BJ (cell line): ENCODE measurements at regions not wholly inside any gene's neighbourhood (a gene's known extent, or its start where the extent isn't known, plus 50 kb on each side); places are given as distances from the start of the nearest gene placed in this dataset.

Experiments
- CTCF ChIA-PET: fragments of 350-600 bp; formaldehyde crosslinking; extraction: SDS; loops from one replicate; lab custom pipeline; 2021; ENCODE audit warnings: antibody characterized with exemption, inconsistent platforms; lab: Yijun Ruan, JAX
- POLR2A ChIA-PET: fragments of 300-600 bp; sonication (Branson Sonifier 250); formaldehyde crosslinking; extraction: SDS; loops from one replicate; lab custom pipeline; 2021; ENCODE audit warnings: antibody characterized with exemption; lab: Charles Lee
- DNase-seq: peaks from one replicate; pipeline ENCODE4 v3.0.0-alpha.2; 2011; ENCODE audit warnings: low read depth
- H3K27me3 ChIP-seq: 2 replicates; pipeline ENCODE4 v1.6.0; 2011; ENCODE audit warnings: low read length; ENCODE audit not compliant: control insufficient read depth, insufficient read depth
- H3K36me3 ChIP-seq: 2 replicates; pipeline ENCODE4 v1.5.1; 2011; ENCODE audit warnings: low read length; ENCODE audit not compliant: control insufficient read depth, insufficient read depth
- H3K4me3 ChIP-seq: 2 replicates; pipeline ENCODE4 v1.5.1; 2011; ENCODE audit warnings: low read depth, mild to moderate bottlenecking, control low read depth, low read length
- TF ChIP-seq, protein P1 (sequence below): IDR thresholded peaks from 2 replicates; pipeline ENCODE4 v1.5.1; 2011; ENCODE audit warnings: low read depth, mild to moderate bottlenecking, control low read depth, inconsistent platforms, low read length, moderate library complexity; ENCODE audit not compliant: insufficient read depth

DNA sequence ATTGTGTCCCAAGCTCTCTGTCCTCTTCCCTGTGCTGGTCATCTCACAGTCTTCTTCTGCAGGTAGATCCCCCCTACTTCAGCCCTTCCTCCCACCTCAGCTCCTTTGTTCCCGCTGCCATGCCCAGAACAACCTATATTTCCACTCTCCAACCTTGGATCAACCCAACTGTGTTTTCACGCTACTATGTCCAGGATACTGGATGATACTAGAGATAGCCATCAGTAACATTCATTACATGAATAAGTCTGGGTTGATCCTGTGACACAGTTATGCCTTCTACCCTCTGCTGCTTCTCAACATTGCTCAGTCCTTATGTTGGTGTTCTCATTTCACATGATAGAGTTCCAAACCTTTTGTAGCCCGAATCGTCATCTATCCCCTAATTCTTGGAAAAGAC, 286.4 kb downstream of the ZEB1 start:
- Histone ChIP-seq H3K27me3 (no peaks in the 10 kb centered on the region), H3K4me3 (no peak overlapping the region), H3K36me3 (no peaks in the 10 kb centered on the region)
- ChIA-PET CTCF (no interaction called here), POLR2A (no interaction called here)
- TF ChIP-seq, protein P1, sequence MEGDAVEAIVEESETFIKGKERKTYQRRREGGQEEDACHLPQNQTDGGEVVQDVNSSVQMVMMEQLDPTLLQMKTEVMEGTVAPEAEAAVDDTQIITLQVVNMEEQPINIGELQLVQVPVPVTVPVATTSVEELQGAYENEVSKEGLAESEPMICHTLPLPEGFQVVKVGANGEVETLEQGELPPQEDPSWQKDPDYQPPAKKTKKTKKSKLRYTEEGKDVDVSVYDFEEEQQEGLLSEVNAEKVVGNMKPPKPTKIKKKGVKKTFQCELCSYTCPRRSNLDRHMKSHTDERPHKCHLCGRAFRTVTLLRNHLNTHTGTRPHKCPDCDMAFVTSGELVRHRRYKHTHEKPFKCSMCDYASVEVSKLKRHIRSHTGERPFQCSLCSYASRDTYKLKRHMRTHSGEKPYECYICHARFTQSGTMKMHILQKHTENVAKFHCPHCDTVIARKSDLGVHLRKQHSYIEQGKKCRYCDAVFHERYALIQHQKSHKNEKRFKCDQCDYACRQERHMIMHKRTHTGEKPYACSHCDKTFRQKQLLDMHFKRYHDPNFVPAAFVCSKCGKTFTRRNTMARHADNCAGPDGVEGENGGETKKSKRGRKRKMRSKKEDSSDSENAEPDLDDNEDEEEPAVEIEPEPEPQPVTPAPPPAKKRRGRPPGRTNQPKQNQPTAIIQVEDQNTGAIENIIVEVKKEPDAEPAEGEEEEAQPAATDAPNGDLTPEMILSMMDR = no peak
- no peak for DNase-seq

DNA sequence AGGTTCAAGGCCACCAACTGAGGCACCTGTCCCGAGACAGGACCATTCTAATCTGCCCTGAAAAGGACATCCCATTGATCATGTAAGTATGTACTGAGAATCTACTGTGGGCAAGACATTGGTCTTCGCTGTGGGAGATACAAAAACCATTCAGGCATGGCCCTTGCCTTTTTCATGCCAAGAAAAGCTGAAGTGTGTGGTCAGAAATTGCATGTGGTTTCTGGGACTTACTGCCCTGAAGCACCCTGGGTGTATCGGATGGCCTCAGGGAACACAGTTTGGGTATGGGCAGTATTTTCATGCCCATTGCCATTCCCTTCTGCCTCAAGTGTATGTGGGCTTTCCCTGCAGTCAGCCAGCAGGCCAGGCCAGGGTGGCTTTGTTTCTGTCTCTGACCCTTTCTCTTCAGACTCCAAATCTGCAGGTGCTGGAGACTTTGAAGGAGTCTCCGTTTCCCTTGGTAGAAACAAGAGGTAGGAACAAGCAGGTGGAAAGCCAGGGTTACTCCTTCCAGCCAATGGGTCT, 285.7 kb downstream of the ZEB1 start:
- no peaks in the 10 kb centered on the region for H3K36me3 ChIP-seq
- H3K27me3 ChIP-seq = no peaks in the 10 kb centered on the region
- TF ChIP-seq, protein P1 = no peak
- DNase-seq = no peak
- POLR2A ChIA-PET = no interaction called here
- no peak overlapping the region for H3K4me3 ChIP-seq
- CTCF ChIA-PET = interaction anchor here (0.6 to 1.5 kb wide), 3 partner anchors 10 to 551 kb away, joined by 3 to 4 read pairs (median 4); no protein-coding TSS in a partner anchor

DNA sequence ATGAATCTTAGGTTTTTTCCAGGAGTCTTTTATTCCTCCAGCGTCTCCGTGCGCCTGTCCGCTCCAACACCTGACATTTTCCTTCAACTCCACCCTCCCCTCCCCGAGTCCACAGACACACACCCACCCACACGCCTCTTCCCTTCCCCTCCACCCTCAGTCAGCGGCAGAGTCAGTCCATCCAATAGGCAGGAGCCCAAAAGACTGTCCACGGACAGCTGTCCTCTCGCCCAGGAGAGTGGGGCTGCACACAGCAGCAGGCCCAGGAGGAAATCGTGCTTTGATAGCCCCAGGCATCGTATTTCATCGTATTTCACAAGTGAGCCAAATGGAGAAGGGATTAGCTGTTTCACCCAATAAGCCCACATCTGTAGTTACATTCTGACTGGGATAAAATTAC, 285.1 kb downstream of the ZEB1 start:
- Histone ChIP-seq H3K36me3 (no peaks in the 10 kb centered on the region), H3K27me3 (no peaks in the 10 kb centered on the region), H3K4me3 (peak overlapping the region; percentile 55)
- DNase-seq = no peak
- ChIA-PET POLR2A (no interaction called here), CTCF (interaction anchor here (0.6 to 1.5 kb wide), 3 partner anchors 11 to 550 kb away, joined by 3 to 4 read pairs (median 4); no protein-coding TSS in a partner anchor)
- TF ChIP-seq, protein P1 = no peak

DNA sequence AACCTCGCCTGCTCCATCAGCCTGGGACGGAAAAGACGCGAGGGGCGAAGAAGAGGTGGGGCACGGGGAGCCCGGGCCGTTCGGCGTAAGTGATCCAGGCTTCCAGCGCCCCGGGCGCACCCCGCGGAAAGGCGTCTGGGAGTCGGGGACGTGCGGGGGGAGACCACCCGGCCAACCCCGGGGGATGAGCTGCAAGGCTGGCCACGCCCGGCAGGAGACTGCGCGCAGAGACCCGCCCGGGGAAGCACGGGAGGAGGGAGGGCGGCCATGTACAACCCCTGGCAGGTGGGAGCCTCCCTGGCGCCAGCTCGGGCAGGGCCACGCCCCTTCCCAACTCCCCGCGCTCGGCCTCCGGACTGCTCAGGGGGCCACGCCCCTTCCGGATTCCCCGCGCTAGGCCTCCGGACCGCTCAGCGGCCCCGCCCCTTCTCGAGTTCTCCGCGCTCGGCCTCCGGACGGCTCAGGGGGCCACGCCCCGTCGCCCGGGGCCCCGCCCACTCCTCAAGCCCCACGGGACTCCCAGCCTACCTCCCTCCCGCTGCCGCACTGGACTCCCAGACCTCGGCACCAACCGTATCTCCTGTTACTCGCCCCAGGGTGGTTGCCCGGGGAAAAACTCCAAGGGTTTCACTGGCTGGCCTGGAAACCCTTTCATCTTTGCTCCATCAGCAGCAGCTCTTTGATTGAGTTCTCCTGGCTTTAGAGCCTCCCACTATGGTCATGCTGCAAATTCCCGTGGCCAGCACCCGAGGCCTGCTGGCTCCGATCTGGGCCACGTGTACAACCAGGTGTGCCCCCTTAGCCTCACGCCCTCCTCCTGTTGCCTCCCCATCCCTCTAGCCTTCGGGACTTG, 284.4 kb downstream of the ZEB1 start:
- POLR2A ChIA-PET = no interaction called here

More for the DNA sequence above, 284.4 kb downstream of the ZEB1 start:
- peak overlapping the region; percentile 55 for H3K4me3 ChIP-seq
- CTCF ChIA-PET = interaction anchor here (1.3 to 1.5 kb wide), 3 partner anchors 9 to 17 kb away, joined by 3 to 5 read pairs (median 4); no protein-coding TSS in a partner anchor
- H3K27me3 ChIP-seq = no peaks in the 10 kb centered on the region
- DNase-seq = peak; percentile 73
- TF ChIP-seq, protein P1 = 0 out of 2 replicates have a peak, but pooled peaks have one; percentile 6
- no peaks in the 10 kb centered on the region for H3K36me3 ChIP-seq
